Rectal smooth muscle tissue (tissue), 1 donor: ENCODE measurements at regions not wholly inside any gene's neighbourhood (a gene's known extent, or its start where the extent isn't known, plus 50 kb on each side); places are given as distances from the start of the nearest gene placed in this dataset.
"Not testable (repeated sequence)": the region's sequence is repeated elsewhere in the genome, so short reads cannot be mapped to it uniquely, and the experiment has no call there.

ENCODE experiments used
- H3K27ac ChIP-seq: one replicate; pipeline ENCODE4 v1.7.0; 2013; ENCODE audit warnings: low read depth, low read length, inconsistent platforms
- H3K27me3 ChIP-seq: one replicate; pipeline ENCODE4 v1.7.0; 2013; ENCODE audit warnings: low read length; ENCODE audit not compliant: control insufficient read depth, insufficient read depth
- H3K36me3 ChIP-seq: one replicate; pipeline ENCODE4 v1.7.0; 2013; ENCODE audit warnings: low read length; ENCODE audit not compliant: control insufficient read depth, insufficient read depth
- H3K4me1 ChIP-seq: one replicate; pipeline ENCODE4 v1.7.0; 2013; ENCODE audit warnings: low read length; ENCODE audit not compliant: control insufficient read depth, insufficient read depth
- H3K4me3 ChIP-seq: one replicate; pipeline ENCODE4 v1.7.0; 2013; ENCODE audit warnings: low read length
- H3K9ac ChIP-seq: one replicate; pipeline ENCODE4 v1.7.0; 2013; ENCODE audit warnings: low read length

DNA sequence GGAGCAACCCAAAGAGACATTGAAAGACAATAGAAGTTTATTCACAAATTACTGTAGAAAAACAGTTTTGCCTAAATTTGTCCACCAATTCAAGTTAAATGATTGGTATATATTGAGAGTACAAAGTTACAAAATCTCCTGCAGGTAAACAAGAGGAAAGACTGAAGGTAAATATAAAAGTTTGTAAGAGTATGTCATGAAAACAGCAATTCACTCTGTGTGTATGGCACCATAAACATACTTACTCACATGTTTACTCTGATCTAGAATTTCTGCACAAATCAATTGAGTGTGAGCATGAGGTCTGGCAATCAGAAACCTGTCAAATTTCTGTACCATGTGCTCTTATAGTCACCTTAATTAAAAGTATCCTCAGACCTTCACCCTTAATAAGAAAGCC is 800.9 kb upstream of the MBL2 start:
- H3K4me3 ChIP-seq, result no peak overlapping the region

DNA sequence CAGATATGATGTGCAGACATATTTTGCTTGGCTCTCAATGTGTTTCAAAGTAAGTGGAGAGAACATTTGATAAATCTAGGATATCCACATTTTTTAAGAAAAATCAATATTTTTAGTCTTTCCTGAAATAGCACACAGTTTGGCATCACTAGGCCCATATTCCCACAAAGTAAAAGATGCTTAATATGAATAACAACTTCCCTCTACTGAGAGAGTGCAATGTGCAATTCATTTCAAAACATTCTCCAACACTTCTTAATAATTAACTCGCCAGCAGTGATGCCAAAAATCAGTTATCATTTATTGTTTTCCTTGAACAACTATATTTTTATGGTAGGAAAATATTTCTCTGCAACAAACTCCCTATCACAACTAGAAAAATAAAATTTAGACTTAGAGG is 800.2 kb upstream of the MBL2 start:
- Histone ChIP-seq H3K4me3 (no peak overlapping the region), H3K27ac (no peak overlapping the region), H3K4me1 (no peaks in the 10 kb centered on the region), H3K36me3 (no peaks in the 10 kb centered on the region), H3K9ac (no peak overlapping the region), H3K27me3 (no peaks in the 10 kb centered on the region)

More for the DNA sequence above, 800.9 kb upstream of the MBL2 start:
- no peaks in the 10 kb centered on the region for H3K27me3 ChIP-seq
- H3K9ac ChIP-seq, result no peak overlapping the region
- H3K27ac ChIP-seq, result no peak overlapping the region
- H3K4me1 ChIP-seq, result no peaks in the 10 kb centered on the region
- H3K36me3 ChIP-seq, result no peaks in the 10 kb centered on the region

DNA sequence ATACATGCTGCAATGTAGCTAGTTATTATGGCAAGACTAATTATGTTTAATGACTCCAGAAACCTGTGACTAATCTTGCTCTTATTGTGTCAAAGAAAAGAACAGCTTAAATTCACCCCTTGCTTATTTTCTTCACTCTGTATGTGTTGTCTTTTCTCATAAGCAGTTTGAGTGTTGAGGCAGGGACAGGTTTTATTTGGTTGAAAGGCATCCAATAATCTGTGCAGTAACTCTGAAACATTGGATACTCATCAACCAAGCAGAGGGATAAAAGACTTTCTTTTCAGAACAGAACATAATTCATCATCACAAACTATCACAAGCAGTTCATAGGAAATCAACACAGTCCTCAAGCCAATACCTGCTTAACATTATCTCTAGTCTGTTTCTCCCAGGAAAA is 797.6 kb upstream of the MBL2 start:
- Histone ChIP-seq H3K4me3 (no peak overlapping the region), H3K27me3 (no peaks in the 10 kb centered on the region), H3K27ac (no peak overlapping the region), H3K4me1 (no peaks in the 10 kb centered on the region), H3K36me3 (no peaks in the 10 kb centered on the region), H3K9ac (no peak overlapping the region)

- no peaks in the 10 kb centered on the region for H3K4me1 ChIP-seq
- H3K27me3 ChIP-seq, result no peaks in the 10 kb centered on the region
- H3K4me3 ChIP-seq, result no peak overlapping the region
- H3K27ac ChIP-seq, result no peak overlapping the region
- H3K9ac ChIP-seq, result no peak overlapping the region
- no peaks in the 10 kb centered on the region for H3K36me3 ChIP-seq
These were observed 796.9 kb upstream of the MBL2 start for GRCh38 chr10:53569455-53569854.

DNA sequence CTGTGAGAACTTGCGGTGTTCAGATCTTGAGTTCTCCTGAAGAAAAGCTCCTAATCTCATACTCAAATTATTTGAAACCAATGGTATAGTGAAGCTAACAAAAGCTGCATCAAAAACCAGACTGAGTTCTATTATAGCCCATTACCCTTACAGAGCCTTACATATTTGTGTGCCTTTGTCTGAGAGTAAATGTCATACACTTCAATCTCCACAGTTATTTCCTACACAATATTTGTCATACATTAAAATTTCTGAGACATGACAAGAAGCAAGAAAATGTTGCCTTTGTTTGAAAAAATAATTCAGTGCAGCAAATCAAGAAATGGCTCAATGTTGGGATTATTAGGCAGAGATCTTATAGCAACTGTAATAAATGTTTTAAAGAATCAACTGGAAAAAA is 776.1 kb upstream of the MBL2 start:
- no peaks in the 10 kb centered on the region for H3K27me3 ChIP-seq
- no peak overlapping the region for H3K4me3 ChIP-seq
- no peak overlapping the region for H3K9ac ChIP-seq
- H3K36me3 ChIP-seq, result no peaks in the 10 kb centered on the region
- H3K4me1 ChIP-seq, result no peaks in the 10 kb centered on the region
- no peak overlapping the region for H3K27ac ChIP-seq

- H3K9ac ChIP-seq, result no peak overlapping the region
- no peaks in the 10 kb centered on the region for H3K4me1 ChIP-seq
- no peak overlapping the region for H3K27ac ChIP-seq
- no peak overlapping the region for H3K4me3 ChIP-seq
- H3K27me3 ChIP-seq, result no peaks in the 10 kb centered on the region
- no peaks in the 10 kb centered on the region for H3K36me3 ChIP-seq
These were observed 774.8 kb upstream of the MBL2 start for GRCh38 chr10:53547364-53547763.

DNA sequence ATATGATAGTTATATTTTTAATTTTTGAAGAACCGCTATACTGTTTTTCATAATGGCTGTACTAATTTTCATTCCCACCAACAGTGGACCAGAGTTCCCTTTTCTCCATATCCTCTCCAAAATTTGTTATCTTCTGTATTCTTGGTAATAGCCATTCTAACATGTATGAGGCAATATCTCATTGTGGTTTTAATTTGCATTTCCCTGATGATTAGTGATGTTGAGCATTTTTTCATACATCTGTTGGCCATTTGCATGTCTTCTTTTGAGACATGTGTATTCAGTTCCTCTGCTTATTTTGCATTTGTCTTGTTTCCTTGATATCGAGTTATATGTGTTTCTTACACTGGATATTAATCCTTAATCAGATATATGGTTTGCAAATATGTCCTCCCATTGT is 770.8 kb upstream of the MBL2 start:
- Histone ChIP-seq H3K4me1 (no peaks in the 10 kb centered on the region), H3K4me3 (no peak overlapping the region), H3K9ac (no peak overlapping the region), H3K27me3 (no peaks in the 10 kb centered on the region), H3K27ac (no peak overlapping the region), H3K36me3 (no peaks in the 10 kb centered on the region)

- Histone ChIP-seq H3K4me3 (no peak overlapping the region), H3K27ac (no peak overlapping the region), H3K36me3 (no peaks in the 10 kb centered on the region), H3K9ac (no peak overlapping the region), H3K4me1 (no peaks in the 10 kb centered on the region), H3K27me3 (no peaks in the 10 kb centered on the region)
These were observed 764.9 kb upstream of the MBL2 start for GRCh38 chr10:53537508-53537907.

GRCh38 chr10:53536322-53536721 is 763.7 kb upstream of the MBL2 start:
- Histone ChIP-seq H3K27ac (no peak overlapping the region), H3K9ac (no peak overlapping the region), H3K36me3 (no peaks in the 10 kb centered on the region)

DNA sequence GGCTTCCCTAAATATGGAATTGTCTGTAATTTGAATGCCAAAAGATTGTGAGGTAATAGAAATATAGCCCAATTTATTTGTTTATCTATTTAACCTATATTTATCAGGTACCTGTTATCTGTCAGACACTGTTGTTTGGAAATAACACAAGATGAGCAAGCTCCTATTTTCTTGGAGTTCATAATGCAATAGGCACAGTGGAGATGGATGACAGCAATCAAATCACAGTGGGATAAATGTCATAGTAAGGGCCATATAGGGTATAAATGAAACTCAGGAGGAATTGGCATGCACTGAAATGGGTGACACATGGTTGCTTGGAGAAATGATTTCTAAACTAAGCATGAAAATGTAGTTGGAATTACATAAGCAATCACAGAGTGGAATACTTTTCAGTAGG is 761.8 kb upstream of the MBL2 start:
- no peaks in the 10 kb centered on the region for H3K4me1 ChIP-seq
- no peaks in the 10 kb centered on the region for H3K36me3 ChIP-seq
- H3K27me3 ChIP-seq, result no peaks in the 10 kb centered on the region
- H3K4me3 ChIP-seq, result no peak overlapping the region
- H3K27ac ChIP-seq, result no peak overlapping the region
- no peak overlapping the region for H3K9ac ChIP-seq

More at GRCh38 chr10:53536322-53536721, 763.7 kb upstream of the MBL2 start:
- Histone ChIP-seq H3K4me3 (no peak overlapping the region), H3K4me1 (no peaks in the 10 kb centered on the region), H3K27me3 (no peaks in the 10 kb centered on the region)

DNA sequence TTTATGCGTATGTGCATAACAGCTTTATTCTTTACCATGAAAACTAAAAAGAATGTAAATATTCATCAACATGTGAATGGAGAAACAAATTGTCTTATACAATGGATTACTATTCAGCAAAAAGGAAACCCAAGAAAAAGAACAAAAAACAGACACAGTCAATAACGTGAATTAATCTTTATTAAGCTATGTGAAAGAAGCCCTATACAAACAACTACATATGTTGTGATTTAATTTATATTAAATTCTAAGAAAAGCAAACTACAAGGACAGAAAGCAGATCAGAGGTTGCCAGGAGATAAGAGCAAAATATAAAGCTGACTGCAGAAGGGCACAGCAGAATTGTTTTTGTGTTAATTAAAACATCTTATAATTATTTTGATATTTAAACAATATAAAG is 756.4 kb upstream of the MBL2 start:
- Histone ChIP-seq H3K27me3 (no peaks in the 10 kb centered on the region), H3K36me3 (no peaks in the 10 kb centered on the region), H3K9ac (no peak overlapping the region), H3K4me1 (no peaks in the 10 kb centered on the region), H3K4me3 (no peak overlapping the region), H3K27ac (no peak overlapping the region)

DNA sequence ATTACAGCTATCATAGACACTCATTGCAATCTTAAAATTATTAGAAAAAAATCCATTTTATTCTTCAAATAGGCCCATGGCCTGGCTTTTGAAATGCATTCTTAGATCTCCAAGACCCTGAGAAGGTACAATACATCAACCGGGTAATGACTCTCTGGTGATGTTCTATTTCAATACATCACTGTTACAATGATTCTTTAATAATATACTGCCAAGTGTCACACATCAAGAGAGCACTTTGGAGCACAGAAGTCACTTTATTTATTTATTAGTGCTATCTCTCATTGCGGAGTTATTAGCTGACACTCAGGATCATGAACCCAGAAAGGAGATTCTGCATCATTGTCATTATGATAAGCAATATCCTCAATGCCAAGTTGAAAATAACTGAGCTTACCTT is 748.5 kb upstream of the MBL2 start:
- no peaks in the 10 kb centered on the region for H3K27me3 ChIP-seq
- no peak overlapping the region for H3K4me3 ChIP-seq
- H3K9ac ChIP-seq, result no peak overlapping the region
- H3K36me3 ChIP-seq, result no peaks in the 10 kb centered on the region
- no peak overlapping the region for H3K27ac ChIP-seq
- H3K4me1 ChIP-seq, result no peaks in the 10 kb centered on the region

- Histone ChIP-seq H3K4me1 (no peaks in the 10 kb centered on the region), H3K4me3 (no peak overlapping the region), H3K27me3 (no peaks in the 10 kb centered on the region), H3K36me3 (no peaks in the 10 kb centered on the region), H3K27ac (no peak overlapping the region), H3K9ac (no peak overlapping the region)
These were observed 735.6 kb upstream of the MBL2 start for GRCh38 chr10:53508197-53508596.

GRCh38 chr10:53504492-53504891 is 731.9 kb upstream of the MBL2 start:
- H3K36me3 ChIP-seq, H3K9ac ChIP-seq, H3K27ac ChIP-seq, H3K4me1 ChIP-seq, H3K4me3 ChIP-seq, H3K27me3 ChIP-seq: not testable (repeated sequence)
